ENCODE measurements at regions not wholly inside any gene's neighbourhood (a gene's known extent, or its start where the extent isn't known, plus 50 kb on each side); places are given as distances from the start of the nearest gene placed in this dataset.

DNA sequence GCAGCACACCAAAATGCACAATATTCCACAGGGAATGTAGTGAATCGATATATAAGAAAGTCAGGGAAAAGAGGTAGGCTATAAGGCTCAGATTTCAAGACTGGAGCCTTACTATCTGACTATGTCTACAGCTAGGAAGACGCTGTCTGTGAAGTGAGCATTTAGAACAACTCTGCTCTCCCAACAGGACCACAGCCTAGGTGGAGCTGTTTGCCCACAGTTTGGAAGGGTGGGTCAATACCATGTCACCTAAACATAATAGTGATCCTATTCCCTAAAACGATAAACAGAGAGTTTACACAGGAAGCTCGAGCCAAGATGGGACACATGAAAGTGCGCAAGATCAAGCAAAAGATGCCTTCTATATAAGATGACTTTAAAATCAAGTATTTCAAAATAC lies 2486.0 kb upstream of the PCDH20 start:
- TF ChIP-seq, protein P1, sequence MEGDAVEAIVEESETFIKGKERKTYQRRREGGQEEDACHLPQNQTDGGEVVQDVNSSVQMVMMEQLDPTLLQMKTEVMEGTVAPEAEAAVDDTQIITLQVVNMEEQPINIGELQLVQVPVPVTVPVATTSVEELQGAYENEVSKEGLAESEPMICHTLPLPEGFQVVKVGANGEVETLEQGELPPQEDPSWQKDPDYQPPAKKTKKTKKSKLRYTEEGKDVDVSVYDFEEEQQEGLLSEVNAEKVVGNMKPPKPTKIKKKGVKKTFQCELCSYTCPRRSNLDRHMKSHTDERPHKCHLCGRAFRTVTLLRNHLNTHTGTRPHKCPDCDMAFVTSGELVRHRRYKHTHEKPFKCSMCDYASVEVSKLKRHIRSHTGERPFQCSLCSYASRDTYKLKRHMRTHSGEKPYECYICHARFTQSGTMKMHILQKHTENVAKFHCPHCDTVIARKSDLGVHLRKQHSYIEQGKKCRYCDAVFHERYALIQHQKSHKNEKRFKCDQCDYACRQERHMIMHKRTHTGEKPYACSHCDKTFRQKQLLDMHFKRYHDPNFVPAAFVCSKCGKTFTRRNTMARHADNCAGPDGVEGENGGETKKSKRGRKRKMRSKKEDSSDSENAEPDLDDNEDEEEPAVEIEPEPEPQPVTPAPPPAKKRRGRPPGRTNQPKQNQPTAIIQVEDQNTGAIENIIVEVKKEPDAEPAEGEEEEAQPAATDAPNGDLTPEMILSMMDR (IDR thresholded peaks at IDR 0.05) = no peak
- TF ChIP-seq POLR2A (IDR thresholded peaks at IDR 0.05; ENCODE audit: low read depth) = no peak

Measured in esophagus muscularis mucosa (tissue), 3 donors.